ENCODE measurements at regions not wholly inside any gene's neighbourhood (a gene's known extent, or its start where the extent isn't known, plus 50 kb on each side); places are given as distances from the start of the nearest gene placed in this dataset.

DNA sequence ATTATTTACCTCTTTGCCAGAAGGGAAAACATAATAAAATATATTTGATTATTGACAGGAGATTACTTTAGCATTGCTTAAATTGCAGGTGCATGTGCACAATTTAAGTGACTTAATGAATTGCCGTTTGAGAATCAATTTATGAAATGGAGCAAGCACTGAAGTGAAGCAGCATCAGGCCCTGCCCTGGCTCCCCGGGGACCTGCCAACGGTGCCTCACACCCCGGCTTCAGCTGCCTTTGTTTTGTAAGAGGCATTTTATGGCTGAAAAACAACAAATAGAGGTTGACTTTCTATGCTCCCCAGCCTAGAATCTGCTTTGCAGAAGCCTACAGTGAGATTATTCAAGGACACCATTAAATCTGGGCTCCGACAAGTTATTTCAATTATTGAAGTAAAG is 359.1 kb upstream of the IRX4 start:
- TF ChIP-seq, protein P1, sequence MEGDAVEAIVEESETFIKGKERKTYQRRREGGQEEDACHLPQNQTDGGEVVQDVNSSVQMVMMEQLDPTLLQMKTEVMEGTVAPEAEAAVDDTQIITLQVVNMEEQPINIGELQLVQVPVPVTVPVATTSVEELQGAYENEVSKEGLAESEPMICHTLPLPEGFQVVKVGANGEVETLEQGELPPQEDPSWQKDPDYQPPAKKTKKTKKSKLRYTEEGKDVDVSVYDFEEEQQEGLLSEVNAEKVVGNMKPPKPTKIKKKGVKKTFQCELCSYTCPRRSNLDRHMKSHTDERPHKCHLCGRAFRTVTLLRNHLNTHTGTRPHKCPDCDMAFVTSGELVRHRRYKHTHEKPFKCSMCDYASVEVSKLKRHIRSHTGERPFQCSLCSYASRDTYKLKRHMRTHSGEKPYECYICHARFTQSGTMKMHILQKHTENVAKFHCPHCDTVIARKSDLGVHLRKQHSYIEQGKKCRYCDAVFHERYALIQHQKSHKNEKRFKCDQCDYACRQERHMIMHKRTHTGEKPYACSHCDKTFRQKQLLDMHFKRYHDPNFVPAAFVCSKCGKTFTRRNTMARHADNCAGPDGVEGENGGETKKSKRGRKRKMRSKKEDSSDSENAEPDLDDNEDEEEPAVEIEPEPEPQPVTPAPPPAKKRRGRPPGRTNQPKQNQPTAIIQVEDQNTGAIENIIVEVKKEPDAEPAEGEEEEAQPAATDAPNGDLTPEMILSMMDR (IDR thresholded peaks at IDR 0.05), result no peak
- TF ChIP-seq POLR2A (IDR thresholded peaks at IDR 0.05), result no peak
